CD4-positive, alpha-beta T cell treated with Interleukin-1 beta for 1 hour (primary cell): ENCODE measurements at regions not wholly inside any gene's neighbourhood (a gene's known extent, or its start where the extent isn't known, plus 50 kb on each side); places are given as distances from the start of the nearest gene placed in this dataset.

ENCODE experiments used
- DNase-seq, 2 donors: peaks; one replicate each; pipeline ENCODE4 v3.0.0-alpha.2; 2020 to 2022

DNA sequence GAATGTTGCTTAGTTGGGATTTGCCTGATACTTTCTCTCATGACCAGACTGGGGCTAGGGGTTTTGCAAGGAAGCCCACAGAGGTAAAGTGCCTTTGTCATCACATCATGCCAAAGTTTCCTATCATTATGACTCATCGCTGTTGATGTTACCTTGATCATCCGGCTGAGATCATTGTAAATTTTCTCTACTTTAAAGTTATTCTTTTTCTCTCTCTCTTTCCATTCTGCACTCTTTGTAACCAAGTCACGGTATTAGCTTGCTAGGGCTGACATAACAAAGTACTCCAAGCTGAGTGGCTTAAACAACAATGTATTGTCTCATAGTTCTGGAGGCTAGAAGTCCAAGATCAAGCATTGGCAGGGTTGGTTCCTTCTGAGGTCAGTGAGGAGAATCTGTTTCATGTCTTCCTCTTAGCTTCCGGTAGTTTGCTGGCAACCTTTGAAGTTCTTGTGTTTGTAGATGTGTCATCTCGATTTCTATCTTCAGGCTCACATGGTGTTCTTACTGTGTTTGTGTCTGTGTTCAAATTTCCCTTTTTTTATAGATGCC lies 113.0 kb downstream of the DTHD1 start:
- peak; percentile 17 to 63 for DNase-seq

DNA sequence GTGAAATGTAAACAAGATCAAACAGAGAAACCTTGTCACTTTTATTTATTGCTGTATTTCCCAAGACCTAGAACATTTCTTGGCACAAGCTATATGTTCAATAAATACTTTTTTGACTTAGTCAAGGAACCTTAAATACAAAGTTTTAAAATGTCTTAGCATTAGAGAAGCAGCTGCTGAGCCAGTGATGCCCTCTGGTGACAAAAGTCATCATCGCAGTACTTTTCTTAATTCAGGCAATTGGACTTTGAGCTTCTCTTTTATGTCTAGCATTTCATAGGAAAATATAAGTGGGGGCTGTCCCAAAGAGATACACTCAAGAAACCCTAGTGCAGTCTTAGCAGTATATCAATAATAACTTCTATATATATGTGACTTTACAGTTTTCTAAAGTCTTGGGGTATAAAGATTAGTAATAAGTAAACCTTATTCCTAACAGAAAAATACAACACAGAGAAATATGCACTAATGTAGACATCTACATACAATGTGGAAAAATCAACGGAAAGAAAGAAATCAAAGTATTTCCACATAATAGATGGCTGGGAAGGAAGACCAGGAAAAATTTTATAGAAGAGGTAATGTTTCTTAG lies 118.4 kb downstream of the DTHD1 start:
- DNase-seq: peak; percentile 29 to 62

DNA sequence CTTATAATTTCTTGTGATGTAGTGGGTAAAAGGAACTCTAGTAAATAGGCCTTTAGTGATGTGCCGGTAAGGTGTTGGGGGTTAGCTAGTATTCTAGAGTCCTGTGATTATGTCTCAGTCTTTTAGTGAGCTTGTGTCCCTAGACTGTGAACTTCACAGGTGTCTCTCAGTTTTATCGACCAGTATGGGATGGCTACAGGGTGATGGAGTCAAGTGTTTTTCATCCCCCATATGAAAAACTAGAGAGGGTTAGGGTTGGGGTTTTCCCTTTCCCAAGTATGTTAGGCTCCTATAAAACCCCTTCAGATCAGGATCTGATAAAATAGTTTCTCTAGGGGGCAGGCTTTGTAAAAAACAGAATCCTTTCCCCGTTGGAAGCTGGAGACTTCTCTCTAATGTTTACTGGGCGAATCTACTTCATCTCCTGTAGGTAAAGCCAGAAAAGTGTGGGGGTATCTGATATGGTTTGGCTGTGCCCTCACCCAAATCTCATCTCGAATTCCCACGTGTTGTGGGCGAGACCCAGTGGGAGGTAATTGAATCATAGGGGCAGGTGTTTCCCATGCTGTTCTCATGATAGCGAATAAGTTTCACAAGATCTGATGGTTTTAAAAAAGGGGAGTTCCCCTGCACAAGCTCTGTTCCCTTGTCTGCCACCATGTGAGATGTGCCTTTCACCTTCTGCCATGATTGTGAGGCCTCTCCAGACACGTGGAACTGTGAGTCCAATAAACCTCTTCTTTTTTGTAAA lies 120.8 kb downstream of the DTHD1 start:
- DNase-seq: no peak

DNA sequence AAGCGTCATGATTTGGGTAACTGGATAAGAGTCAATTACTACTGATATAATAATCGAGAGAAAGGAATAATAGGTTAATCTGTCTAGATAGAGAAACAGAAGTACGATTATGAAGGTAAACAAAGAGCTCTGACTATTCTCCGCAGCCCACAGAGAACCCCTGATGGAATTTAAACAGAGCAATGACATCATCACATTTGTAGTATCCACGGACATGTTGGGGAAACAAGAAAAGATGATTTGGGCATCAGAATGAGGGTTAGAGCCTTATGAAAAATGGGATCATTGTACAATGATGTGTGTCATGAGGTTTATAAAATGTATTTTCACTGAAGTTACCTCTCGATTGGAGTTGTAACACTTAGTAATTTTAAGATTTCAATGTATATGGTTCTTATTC lies 129.9 kb downstream of the DTHD1 start:
- DNase-seq: no peak

DNA sequence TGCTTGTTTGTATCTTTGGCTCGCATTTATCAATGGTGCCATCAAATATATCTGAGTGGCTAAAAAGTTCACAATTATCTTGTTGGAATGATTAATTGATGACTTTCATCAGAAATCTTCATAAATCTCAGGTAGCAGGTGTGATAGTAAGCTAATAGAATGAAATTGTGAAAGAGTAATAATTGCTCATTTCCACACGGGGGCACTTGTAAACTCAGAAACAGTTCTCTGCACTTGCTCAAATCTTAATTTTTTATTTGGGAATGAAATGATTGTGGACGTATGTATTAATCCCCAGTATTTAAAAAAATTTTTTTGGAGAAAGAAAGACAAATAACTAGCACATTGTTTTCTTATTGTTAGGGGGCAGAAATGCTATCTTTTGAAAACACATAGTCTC lies 132.8 kb downstream of the DTHD1 start:
- no peak for DNase-seq

DNA sequence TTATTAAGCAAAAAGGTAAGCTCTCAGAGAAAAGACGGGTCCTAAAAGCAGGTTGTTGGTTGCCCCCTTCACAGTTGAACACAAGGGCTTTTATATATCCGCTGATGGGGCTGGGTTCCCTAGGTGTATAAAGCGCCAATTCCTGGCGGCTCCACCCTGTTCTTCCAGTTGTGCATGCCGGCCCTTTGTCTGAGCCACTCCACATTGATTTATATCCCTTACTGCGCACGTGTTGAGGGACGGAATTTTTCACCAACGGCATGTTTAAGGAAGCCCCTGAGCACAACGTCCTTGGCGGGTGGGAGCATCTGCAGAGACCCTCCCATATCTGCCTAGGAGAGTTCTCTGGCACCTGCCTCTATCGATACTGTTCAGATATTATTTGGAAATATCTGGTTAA lies 135.7 kb downstream of the DTHD1 start:
- no peak for DNase-seq

DNA sequence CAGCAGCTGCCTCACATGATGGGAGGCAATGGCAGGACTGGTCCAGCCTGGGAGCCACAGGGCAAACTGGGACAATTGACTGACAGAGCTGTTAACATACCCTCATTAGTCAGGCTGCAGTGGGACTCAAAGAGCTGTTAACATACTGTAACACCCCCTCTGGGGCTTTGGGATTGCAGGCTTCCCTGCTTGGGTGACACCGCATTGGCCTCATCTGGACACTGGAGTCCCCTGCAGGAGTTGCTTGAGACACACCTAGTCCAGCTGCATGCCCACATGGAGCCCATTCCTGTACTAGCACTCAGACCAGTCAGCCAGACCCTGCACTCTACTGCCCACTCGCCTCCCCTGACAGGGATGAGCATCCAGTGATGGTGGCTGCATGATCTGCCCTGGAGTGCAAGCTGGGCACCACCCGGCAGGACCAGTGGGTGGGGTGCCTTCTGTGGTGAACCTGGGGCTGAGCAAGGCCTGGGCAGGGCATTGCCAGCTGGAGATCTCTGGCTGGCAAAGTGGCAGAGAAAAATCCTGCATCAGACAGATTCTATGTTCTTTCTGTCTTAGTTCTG lies 138.8 kb downstream of the DTHD1 start:
- DNase-seq: no peak

DNA sequence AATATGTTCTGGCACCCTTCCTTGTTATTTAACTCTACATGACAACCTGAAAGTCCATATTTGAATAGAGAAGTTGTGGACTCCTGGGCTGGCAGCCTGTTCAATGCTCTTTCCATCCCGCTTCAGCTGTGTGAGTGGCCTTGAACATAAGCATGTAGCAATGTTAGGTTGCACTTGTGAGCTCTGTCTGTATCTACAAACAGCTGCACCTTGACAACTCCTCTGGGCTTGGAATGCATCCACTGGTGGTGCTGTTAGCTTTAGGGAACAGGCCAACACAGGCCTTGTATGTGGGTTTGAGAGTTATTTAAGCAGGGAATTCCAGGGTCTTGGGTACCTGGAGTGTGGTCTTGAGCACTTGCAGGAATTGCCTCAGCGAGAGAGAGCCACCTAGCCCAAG lies 141.2 kb downstream of the DTHD1 start:
- no peak for DNase-seq

DNA sequence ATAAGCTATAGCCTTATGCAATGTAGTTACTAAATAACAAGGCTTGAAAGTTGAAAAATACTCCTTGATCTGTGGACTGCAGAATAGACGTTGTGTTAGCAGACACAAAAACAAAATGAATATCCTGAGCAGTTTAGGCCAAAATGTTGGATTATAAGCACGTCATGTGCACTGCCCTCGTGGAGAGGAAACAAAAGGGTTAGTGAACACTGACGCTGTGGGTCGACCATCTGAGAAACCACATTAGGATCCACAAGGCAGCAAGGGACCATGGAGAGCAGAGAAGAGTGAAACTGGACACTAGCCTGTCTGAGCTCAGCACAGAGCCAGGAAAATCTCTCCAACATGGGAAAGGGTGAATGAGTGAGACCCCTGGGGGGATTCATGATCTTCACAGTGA lies 145.3 kb downstream of the DTHD1 start:
- DNase-seq: no peak

DNA sequence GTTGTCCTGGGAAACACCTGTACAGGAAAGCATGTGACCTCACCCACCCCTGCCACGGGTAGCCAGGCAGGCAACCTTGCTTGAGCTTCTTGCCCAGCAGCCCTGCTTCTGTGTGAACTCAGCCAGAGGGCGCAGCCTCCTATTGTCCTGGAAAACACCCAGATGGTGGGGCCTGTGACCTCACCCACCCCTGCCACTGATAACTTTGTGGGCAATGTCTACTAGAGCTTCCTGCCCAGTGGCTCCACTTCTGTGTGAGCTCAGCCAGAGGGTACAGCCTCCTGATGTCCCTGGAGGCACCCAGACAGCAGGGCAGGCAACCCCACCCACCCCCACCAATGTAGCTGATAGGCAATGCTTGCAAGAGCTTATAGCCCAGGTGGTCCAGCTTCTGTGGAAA lies 146.3 kb downstream of the DTHD1 start:
- DNase-seq: no peak

DNA sequence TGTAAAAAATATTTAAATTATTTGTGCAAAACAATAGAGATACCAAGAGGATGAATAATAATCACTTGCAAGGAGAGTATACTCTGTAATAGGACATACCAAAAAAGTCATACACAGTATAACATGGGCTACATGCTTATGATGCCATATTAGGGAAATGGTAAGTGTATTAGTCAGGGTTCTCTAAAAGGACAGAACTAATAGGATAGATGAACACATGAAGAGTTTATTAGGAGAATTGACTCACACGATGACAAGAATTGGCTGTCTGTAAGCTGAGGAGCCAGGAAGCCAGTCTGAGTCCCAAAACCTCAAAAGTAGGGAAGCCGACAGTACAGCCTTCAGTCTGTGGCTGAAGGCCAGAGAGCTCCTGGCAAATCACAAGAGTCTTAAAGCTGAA lies 151.2 kb downstream of the DTHD1 start:
- no peak for DNase-seq

DNA sequence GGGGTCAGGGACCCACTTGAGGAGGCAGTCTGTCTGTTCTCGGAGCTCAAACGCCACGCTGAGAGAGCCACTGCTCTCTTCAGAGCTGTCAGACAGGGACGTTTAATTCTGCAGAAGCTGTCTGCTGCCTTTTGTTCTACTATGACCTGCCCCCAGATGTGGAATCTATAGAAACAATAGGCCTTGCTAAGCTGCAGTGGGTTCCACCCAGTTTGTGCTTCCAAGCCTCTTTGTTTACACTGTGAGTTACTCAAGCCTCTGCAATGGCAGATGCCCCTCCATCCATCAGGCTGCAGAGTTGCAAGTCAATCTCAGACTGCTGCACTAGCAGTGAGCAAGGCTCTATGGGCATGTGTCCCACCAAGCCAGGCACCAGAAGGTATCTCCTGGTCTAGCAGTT lies 158.1 kb downstream of the DTHD1 start:
- DNase-seq: no peak

DNA sequence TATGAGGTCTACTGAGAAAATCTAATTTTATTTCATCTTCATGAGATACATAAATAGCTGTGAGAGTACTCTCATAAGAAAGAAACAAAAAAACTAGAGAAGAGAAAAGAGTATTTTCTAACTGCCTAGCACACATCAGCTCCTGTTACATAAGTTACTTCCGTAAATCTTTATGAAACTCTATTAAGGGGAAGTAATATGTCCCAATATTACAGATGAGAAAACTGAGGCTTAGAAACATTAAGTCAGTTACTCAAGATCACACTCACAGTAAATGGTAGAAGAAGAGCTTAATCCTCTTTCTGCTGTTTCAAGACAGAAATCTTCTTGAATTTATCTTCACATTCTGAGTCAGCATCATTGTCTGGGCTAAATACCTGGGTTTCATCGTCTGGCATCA lies 164.1 kb downstream of the DTHD1 start:
- no peak for DNase-seq

DNA sequence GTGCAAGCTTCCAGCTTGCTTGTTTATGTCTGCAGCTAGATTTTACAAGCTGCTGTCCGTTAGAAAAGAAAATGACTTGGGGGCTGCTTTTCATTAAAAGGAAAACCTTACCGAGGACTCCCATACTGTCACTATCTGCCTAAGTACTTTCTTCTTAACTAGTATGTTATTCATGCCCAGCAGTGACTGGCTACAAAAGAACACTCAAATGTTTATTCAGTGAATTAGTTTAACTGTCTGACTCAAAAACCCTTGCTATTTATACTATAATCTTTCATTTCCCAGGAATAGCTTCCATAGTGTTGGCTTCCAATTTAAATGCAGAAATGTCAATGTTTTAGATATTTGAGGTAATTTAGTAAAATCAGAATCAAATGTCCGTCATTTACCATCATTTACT lies 164.9 kb downstream of the DTHD1 start:
- no peak for DNase-seq

DNA sequence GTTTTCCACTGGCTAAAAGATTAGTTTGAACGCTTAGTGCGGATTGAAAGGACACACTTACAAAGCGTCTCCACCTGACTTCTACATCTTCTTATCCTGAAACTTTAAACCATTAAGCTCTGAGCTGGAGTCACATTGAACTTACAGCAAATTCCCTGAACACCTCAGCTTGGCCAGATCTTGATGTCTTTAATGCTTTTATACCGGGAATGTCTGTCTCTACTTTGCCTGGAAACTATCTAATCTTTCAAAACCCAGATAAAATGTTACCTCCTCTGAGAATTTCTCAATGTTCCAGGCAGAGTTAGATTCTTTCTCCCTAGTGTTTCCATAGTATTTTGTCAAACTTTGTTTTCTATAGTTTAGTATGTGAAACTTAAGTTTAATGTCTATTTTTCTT lies 179.9 kb downstream of the DTHD1 start:
- no peak for DNase-seq

DNA sequence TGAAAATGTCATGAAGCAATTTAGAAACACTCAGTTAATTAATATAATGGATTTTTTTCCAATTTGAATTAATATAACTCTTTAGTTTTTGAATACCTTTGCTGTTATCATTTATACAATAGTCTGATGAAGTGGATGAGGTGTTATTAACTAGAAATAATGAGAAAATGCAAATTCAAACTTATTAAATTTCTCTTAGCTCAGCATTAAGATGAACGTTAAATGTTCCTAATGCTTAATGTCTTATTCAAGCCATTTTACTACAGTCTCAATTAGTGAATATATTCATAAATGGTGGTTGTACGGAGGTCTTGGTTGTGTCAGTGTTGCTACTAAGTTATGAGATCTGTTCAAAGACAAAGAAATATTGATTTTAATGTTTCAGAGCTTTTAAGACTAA lies 186.3 kb downstream of the DTHD1 start:
- no peak for DNase-seq

DNA sequence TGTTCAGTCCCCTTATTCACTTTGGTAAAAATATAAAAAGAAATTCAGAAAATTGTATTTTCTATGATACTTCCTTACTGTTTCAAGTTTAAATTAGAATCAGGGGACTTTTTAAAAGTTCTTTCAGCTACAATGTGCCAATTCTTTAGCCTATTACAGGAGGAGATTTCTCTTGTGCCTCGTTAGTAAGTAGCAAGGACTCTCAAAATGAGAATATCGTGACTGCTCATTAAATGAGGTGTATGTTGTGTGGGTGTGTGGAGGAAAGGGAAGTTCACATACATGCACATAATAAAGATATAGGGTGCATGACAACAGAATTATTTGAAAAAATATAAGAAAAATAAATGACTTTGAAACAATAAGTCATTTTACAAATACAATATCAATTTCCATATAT lies 190.5 kb downstream of the DTHD1 start:
- no peak for DNase-seq

DNA sequence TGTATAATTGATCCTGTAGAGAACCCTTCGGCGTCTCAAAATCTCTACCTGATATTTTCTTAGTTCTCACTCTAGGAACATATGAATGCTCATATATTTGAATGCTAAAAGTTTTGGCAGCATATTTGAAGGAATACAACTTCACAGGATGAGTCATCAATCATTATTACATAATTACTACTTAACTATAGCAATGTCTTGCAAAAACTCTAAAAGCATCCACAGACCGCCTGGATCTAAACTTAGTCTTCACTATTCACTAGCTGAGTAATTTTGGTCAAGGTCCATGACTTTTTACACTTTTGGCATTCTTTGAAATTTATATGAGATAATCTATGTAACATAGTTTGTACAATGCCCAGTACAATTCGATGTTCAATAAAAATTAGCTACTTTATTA lies 194.7 kb downstream of the DTHD1 start:
- no peak for DNase-seq

DNA sequence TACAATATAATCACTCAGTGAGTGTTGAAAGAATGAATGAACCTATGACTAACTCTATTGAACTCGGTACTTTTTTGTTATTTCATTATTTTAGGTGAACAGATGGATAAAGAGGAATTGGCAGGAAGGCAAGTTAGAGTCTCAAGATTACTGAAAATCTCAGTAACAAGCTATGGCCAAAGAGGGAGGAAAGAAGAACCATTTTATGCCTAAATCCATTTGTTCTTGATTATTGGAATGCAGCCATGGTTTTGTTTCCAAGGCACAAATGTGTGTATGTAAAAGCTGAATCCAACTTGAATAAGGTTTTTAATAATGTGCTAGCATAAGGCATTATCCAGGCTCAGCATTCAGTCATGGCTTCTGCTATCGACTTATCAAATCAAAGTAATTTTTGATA lies 196.4 kb downstream of the DTHD1 start:
- no peak for DNase-seq

DNA sequence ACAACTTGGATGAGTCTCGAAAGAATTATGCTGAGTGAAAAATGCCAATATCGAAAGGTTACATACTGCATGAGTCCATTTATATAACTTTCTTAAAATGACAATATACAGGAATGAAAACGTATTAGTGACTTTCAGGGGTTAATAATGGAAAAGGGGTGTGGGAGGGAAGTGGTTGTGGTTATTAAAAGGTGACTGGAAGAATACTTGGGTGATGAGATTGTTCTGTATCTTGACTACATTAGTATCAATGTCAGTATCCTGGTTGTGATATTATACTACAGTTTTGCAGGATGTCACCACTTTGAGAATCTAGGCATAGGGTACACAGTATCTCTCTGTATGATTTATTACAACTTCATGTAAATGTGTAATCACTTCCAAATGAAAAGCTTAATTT lies 204.5 kb downstream of the DTHD1 start:
- DNase-seq: no peak

DNA sequence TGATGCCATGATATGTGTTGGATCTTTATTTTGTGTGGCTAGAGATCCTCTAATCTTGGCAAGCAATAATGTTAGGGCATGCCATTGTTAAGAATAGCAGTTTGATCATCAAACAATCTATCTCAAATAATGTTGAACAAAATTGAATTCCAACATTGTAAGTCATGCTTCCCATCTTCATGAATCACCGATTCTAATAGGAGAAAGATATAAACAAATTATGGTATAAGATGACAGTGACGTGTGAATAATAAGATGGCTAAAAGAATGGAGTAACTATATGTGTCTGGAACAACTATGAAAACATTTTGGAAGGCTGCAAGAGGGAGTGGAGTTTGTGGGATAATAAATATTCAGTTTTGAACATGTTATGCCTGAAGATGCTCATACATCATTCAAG lies 208.4 kb downstream of the DTHD1 start:
- DNase-seq: no peak

DNA sequence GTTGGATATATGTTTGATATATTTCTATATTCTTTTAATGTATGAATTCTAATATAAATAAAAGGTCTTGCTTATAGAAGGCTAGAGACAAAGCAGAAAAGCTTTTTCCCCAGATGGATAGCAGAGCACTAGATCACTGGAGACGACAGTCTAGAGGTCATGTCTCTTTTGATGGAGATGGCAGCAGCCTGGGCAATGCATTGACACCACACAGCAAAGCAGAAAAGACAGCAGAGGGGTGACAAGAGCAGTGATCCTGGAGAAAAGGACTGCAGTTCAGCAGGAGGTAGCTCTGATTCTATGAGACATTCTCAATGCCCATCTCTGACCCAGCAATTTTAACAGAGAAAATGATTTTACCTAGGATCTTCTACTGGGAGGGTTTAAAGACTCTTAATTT lies 210.6 kb downstream of the DTHD1 start:
- no peak for DNase-seq

DNA sequence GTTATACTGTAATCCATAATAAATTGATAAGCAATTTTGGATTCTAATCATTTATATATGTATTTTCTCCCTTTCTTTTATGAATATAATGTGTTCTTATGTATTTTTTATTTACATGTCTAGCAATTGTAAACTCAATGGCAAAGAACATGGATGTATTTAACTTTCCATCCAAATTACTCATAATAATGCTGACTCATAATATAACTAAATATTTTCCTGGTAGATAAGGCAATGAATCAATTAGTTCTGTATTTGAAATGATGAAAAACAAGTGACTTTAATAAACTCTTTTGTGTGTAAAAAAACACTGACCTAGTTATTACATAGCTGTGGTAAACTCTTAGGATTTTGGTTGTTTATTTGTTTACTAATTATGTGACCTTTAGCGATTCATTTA lies 211.2 kb downstream of the DTHD1 start:
- no peak for DNase-seq

DNA sequence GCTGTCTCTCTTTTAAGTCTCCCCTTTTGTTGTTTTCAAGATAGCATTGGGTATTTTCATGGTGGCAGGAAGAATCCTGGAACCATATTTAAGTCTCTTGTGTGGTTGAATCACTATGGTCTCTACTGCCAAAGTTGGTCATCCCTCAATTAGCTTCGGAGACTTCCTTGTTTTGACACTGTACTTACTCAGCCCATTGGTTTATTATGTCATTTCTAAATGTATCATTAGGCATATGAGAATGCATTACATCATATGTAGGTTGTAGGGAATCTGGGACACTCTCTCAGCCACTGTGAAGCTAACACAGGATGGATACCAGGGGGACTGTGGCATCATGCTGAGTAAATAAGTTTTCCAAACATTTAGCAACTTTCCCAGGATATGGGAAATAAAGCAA lies 211.8 kb downstream of the DTHD1 start:
- DNase-seq: no peak

DNA sequence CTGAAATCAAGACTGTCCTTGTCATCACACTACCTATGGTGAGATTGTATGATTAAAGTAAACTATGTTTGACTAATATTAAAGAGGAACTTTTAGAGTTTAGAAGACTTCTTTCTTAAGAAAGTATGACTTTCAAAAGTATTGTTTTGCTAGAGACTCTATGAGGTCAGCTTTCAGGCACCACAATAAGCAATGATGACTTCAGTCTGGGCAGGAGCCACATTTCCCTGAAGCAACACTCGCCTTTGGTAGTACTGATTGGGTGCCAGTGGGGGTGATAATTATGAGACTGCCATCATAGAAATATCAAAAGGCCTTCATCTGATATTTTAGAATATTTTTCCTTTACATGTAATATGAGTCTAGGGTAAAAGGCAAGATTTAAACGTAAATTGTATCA lies 212.6 kb downstream of the DTHD1 start:
- no peak for DNase-seq
